ENCODE measurements at regions not wholly inside any gene's neighbourhood (a gene's known extent, or its start where the extent isn't known, plus 50 kb on each side); places are given as distances from the start of the nearest gene placed in this dataset.
A peak's percentile ranks its signal among the peaks of the same experiment; 100 is the strongest.

- TF ChIP-seq POLR2A (IDR thresholded peaks at IDR 0.05), result no peak
- no peak for TF ChIP-seq POLR2AphosphoS5 (IDR thresholded peaks at IDR 0.05)
- TF ChIP-seq CTCF (IDR thresholded peaks at IDR 0.05 in 8 of 11, conservative IDR thresholded peaks at IDR 0.05 in 3 of 11), result no peak
- Histone ChIP-seq H3K27me3 (replicated peaks in 1 of 7) (no peaks in the 10 kb centered on the region), H3K4me1 (peaks cover 0 to 22% (median 10%) of the 10 kb centered on the region in 6 donors), H3K36me3 (no peaks in the 10 kb centered on the region), H3K27ac (no peak overlapping the region), H3K4me3 (no peak overlapping the region), H3K9me3 (no peaks in the 10 kb centered on the region)
- 93 to 98% (median 96%) methylated on average over 7 of the region's 7 CpGs for WGBS, 5 donors
- no peak for DNase-seq
- intact Hi-C loops (cut with DNase I; ENCODE audit: low total_unique reads), result no loop called here
Measured at GRCh38 chr6:137353842-137354397, 134.7 kb upstream of the IFNGR1 start.

GRCh38 chr6:137353346-137353745 lies 134.2 kb upstream of the IFNGR1 start:
- 41 to 45% (median 42%) methylated on average over 2 of the region's 2 CpGs for WGBS, 5 donors
- H3K4me1 ChIP-seq, result peaks cover 0 to 22% (median 10%) of the 10 kb centered on the region in 6 donors
- no peak overlapping the region for H3K4me3 ChIP-seq
- DNase-seq, result no peak
- no peak for TF ChIP-seq POLR2AphosphoS5 (IDR thresholded peaks at IDR 0.05)
- no peak for TF ChIP-seq POLR2A (IDR thresholded peaks at IDR 0.05)
- TF ChIP-seq CTCF (IDR thresholded peaks at IDR 0.05 in 8 of 11, conservative IDR thresholded peaks at IDR 0.05 in 3 of 11), result no peak
- no peaks in the 10 kb centered on the region for H3K9me3 ChIP-seq
- H3K27ac ChIP-seq, result peak overlapping the region in 1 of 8 donors; percentile 8
- no peaks in the 10 kb centered on the region for H3K36me3 ChIP-seq
- no peaks in the 10 kb centered on the region for H3K27me3 ChIP-seq (replicated peaks in 1 of 7)
- intact Hi-C loops (cut with DNase I; ENCODE audit: low total_unique reads), result no loop called here

GRCh38 chr6:137352859-137353258 lies 133.7 kb upstream of the IFNGR1 start:
- Histone ChIP-seq H3K4me3 (no peak overlapping the region), H3K27ac (peak overlapping the region in 1 of 8 donors; percentile 8), H3K9me3 (no peaks in the 10 kb centered on the region), H3K4me1 (peaks cover 0 to 22% (median 10%) of the 10 kb centered on the region in 6 donors), H3K27me3 (replicated peaks in 1 of 7) (no peaks in the 10 kb centered on the region), H3K36me3 (no peaks in the 10 kb centered on the region)
- intact Hi-C loops (cut with DNase I; ENCODE audit: low total_unique reads), result no loop called here
- DNase-seq, result no peak
- WGBS, 5 donors, result 77 to 88% (median 82%) methylated on average over 6 of the region's 6 CpGs
- TF ChIP-seq CTCF (IDR thresholded peaks at IDR 0.05 in 8 of 11, conservative IDR thresholded peaks at IDR 0.05 in 3 of 11) (no peak), POLR2AphosphoS5 (IDR thresholded peaks at IDR 0.05) (no peak), POLR2A (IDR thresholded peaks at IDR 0.05) (no peak)

GRCh38 chr6:137351890-137352289 lies 132.7 kb upstream of the IFNGR1 start:
- TF ChIP-seq POLR2AphosphoS5 (IDR thresholded peaks at IDR 0.05), result no peak
- TF ChIP-seq POLR2A (IDR thresholded peaks at IDR 0.05), result no peak
- TF ChIP-seq CTCF (IDR thresholded peaks at IDR 0.05 in 8 of 11, conservative IDR thresholded peaks at IDR 0.05 in 3 of 11), result no peak
- intact Hi-C loops (cut with DNase I; ENCODE audit: low total_unique reads), result no loop called here
- Histone ChIP-seq H3K27ac (no peak overlapping the region), H3K27me3 (replicated peaks in 1 of 7) (no peaks in the 10 kb centered on the region), H3K9me3 (no peaks in the 10 kb centered on the region), H3K36me3 (no peaks in the 10 kb centered on the region), H3K4me1 (peaks cover 0 to 22% (median 10%) of the 10 kb centered on the region in 6 donors), H3K4me3 (no peak overlapping the region)
- DNase-seq, result no peak
- WGBS, 5 donors, result 57 to 86% (median 77%) methylated on average over 5 of the region's 5 CpGs
